Endothelial cell (in vitro differentiated cells): ENCODE measurements at regions not wholly inside any gene's neighbourhood (a gene's known extent, or its start where the extent isn't known, plus 50 kb on each side); places are given as distances from the start of the nearest gene placed in this dataset.
"Not testable (repeated sequence)": the region's sequence is repeated elsewhere in the genome, so short reads cannot be mapped to it uniquely, and the experiment has no call there.

Experiments
- DNase-seq: peaks from one replicate; pipeline ENCODE4 v3.0.0; 2021; ENCODE audit warnings: low spot score
- H3K27ac Mint-ChIP-seq: one replicate; pipeline ENCODE4 v1.8.0; 2021; ENCODE audit warnings: mixed read lengths, inconsistent platforms; ENCODE audit not compliant: unreplicated experiment
- H3K27me3 Mint-ChIP-seq: one replicate; pipeline ENCODE4 v1.8.0; 2021; ENCODE audit warnings: mild to moderate bottlenecking, moderate library complexity, mixed read lengths, inconsistent platforms; ENCODE audit not compliant: unreplicated experiment
- H3K36me3 Mint-ChIP-seq: one replicate; pipeline ENCODE4 v1.8.0; 2021; ENCODE audit warnings: mild to moderate bottlenecking, low read depth, mixed read lengths, inconsistent platforms; ENCODE audit not compliant: unreplicated experiment
- H3K4me1 Mint-ChIP-seq: one replicate; pipeline ENCODE4 v1.8.0; 2021; ENCODE audit warnings: mild to moderate bottlenecking, mixed read lengths, inconsistent platforms; ENCODE audit not compliant: unreplicated experiment
- H3K4me3 Mint-ChIP-seq: one replicate; pipeline ENCODE4 v1.8.0; 2021; ENCODE audit warnings: mild to moderate bottlenecking, mixed read lengths, inconsistent platforms; ENCODE audit not compliant: unreplicated experiment
- H3K9me3 Mint-ChIP-seq: one replicate; pipeline ENCODE4 v1.8.0; 2021; ENCODE audit warnings: mixed read lengths, inconsistent platforms; ENCODE audit not compliant: unreplicated experiment
- CTCF ChIP-seq: fragments of 200-600 bp; sonication (generic); IDR thresholded peaks from one replicate; pipeline ENCODE4 v1.5.0; 2021; ENCODE audit warnings: antibody characterized with exemption; ENCODE audit not compliant: unreplicated experiment

GRCh38 chr17:20783091-20783490, 203.6 kb downstream of the CDRT15L2 start:
- TF ChIP-seq CTCF = no peak
- Mint-ChIP-seq H3K36me3 (no peaks in the 10 kb centered on the region), H3K9me3 (no peaks in the 10 kb centered on the region), H3K4me3 (peak overlapping the region; percentile 37), H3K27ac (no peak overlapping the region), H3K27me3 (no peaks in the 10 kb centered on the region), H3K4me1 (no peaks in the 10 kb centered on the region)
- no peak for DNase-seq

- no peak overlapping the region for H3K27ac Mint-ChIP-seq
- H3K4me3 Mint-ChIP-seq = no peak overlapping the region
- H3K9me3 Mint-ChIP-seq = no peaks in the 10 kb centered on the region
- H3K36me3 Mint-ChIP-seq = no peaks in the 10 kb centered on the region
- peaks cover 3% of the 10 kb centered on the region for H3K4me1 Mint-ChIP-seq
- no peak for DNase-seq
- H3K27me3 Mint-ChIP-seq = no peaks in the 10 kb centered on the region
- no peak for TF ChIP-seq CTCF
Measured at GRCh38 chr17:20784100-20784665, 204.7 kb downstream of the CDRT15L2 start.

- no peak overlapping the region for H3K4me3 Mint-ChIP-seq
- no peaks in the 10 kb centered on the region for H3K36me3 Mint-ChIP-seq
- no peak for TF ChIP-seq CTCF
- DNase-seq = no peak
- H3K27me3 Mint-ChIP-seq = no peaks in the 10 kb centered on the region
- H3K27ac Mint-ChIP-seq = no peak overlapping the region
- H3K4me1 Mint-ChIP-seq = peaks cover 3% of the 10 kb centered on the region
- H3K9me3 Mint-ChIP-seq = no peaks in the 10 kb centered on the region
Measured at GRCh38 chr17:20787281-20787680, 207.8 kb downstream of the CDRT15L2 start.

- Mint-ChIP-seq H3K4me3 (no peak overlapping the region), H3K4me1 (peaks cover 3% of the 10 kb centered on the region), H3K9me3 (no peaks in the 10 kb centered on the region), H3K36me3 (no peaks in the 10 kb centered on the region), H3K27me3 (no peaks in the 10 kb centered on the region), H3K27ac (no peak overlapping the region)
- DNase-seq = no peak
- no peak for TF ChIP-seq CTCF
Measured at GRCh38 chr17:20791626-20792025, 212.1 kb downstream of the CDRT15L2 start.

- not testable (repeated sequence) for H3K27me3 Mint-ChIP-seq, H3K27ac Mint-ChIP-seq, H3K4me3 Mint-ChIP-seq, H3K9me3 Mint-ChIP-seq, DNase-seq, H3K36me3 Mint-ChIP-seq, H3K4me1 Mint-ChIP-seq
- peak; percentile 44 for TF ChIP-seq CTCF
Measured at GRCh38 chr17:20794532-20794931, 215.0 kb downstream of the CDRT15L2 start.
